H1 (cell line): ENCODE measurements at regions not wholly inside any gene's neighbourhood (a gene's known extent, or its start where the extent isn't known, plus 50 kb on each side); places are given as distances from the start of the nearest gene placed in this dataset.

Experiments used
- CTCF ChIA-PET: fragments of 300-600 bp; sonication (Branson Sonifier 250); formaldehyde crosslinking; loops from one replicate; lab custom pipeline; 2021; ENCODE audit not compliant: partially characterized antibody; lab: Charles Lee
- POLR2A ChIA-PET: fragments of 300-600 bp; sonication (Branson Sonifier 250); formaldehyde crosslinking; loops from one replicate; lab custom pipeline; 2021; ENCODE audit warnings: inconsistent platforms; ENCODE audit not compliant: partially characterized antibody; lab: Charles Lee
- DNase-seq, 2 experiments: peaks; one replicate each; pipeline versions ENCODE4 v3.0.0 to v3.0.0-alpha.2; 2010 to 2022; ENCODE audit warnings: low spot score in 2 of 2, low read depth in 1 of 2, mixed read lengths in 1 of 2
- FAIRE-seq: peaks from 2 replicates; lab custom pipeline; 2011; peaks lifted over from hg19 to GRCh38; lab: Jason Lieb, UNC
- H2AFZ ChIP-seq: 2 replicates; pipeline ENCODE4 v1.8.1; 2012; ENCODE audit warnings: low read length, inconsistent platforms
- H2AK5ac ChIP-seq: 2 replicates; pipeline ENCODE4 v1.6.1; 2013; ENCODE audit warnings: low read depth, low read length
- H2BK120ac ChIP-seq: replicated peaks from 2 replicates; pipeline ENCODE3; 2013; ENCODE audit warnings: low read depth, low read length, inconsistent platforms
- H2BK12ac ChIP-seq: 2 replicates; pipeline ENCODE4 v1.6.1; 2013; ENCODE audit warnings: low read depth, low read length
- H2BK15ac ChIP-seq: 2 replicates; pipeline ENCODE4 v1.6.1; 2013; ENCODE audit warnings: low read length
- H2BK20ac ChIP-seq: 2 replicates; pipeline ENCODE4 v1.6.1; 2013; ENCODE audit warnings: low read length
- H2BK5ac ChIP-seq: 2 replicates; pipeline ENCODE4 v1.6.1; 2013; ENCODE audit warnings: low read depth, low read length
- H3K14ac ChIP-seq: 2 replicates; pipeline ENCODE4 v1.6.1; 2013; ENCODE audit warnings: inconsistent platforms; ENCODE audit not compliant: insufficient read length
- H3K18ac ChIP-seq: 2 replicates; pipeline ENCODE4 v1.6.1; 2013; ENCODE audit warnings: low read length; ENCODE audit errors: extremely low read depth
- H3K23ac ChIP-seq: 2 replicates; pipeline ENCODE4 v1.6.1; 2013; ENCODE audit warnings: inconsistent platforms; ENCODE audit not compliant: insufficient read length
- H3K23me2 ChIP-seq: 2 replicates; pipeline ENCODE4 v1.6.1; 2013; ENCODE audit warnings: low read depth, low read length
- H3K27ac ChIP-seq: 2 replicates; pipeline ENCODE4 v1.6.1; 2011; ENCODE audit warnings: low read depth, low read length, inconsistent platforms
- H3K27me3 ChIP-seq, 4 experiments: replicated peaks in 1 of 4; 1 replicate in 1 of 4; 2 replicates in 3 of 4; pipeline versions ENCODE4 v1.6.1 to v1.8.1; 2011 to 2013; ENCODE audit warnings: low read length in 3 of 4, mild to moderate bottlenecking in 3 of 4, inconsistent platforms in 2 of 4, mixed read lengths in 2 of 4, moderate library complexity in 1 of 4; ENCODE audit not compliant: control insufficient read depth in 3 of 4, insufficient read depth in 3 of 4; ENCODE audit errors: extremely low read depth in 1 of 4
- H3K36me3 ChIP-seq, 4 experiments: 2 replicates each; pipeline versions ENCODE4 v1.6.1 to v1.8.1; 2011 to 2013; ENCODE audit warnings: mild to moderate bottlenecking in 4 of 4, low read length in 3 of 4, moderate library complexity in 2 of 4, control low read depth in 1 of 4, inconsistent platforms in 1 of 4; ENCODE audit not compliant: insufficient read depth in 4 of 4, control insufficient read depth in 2 of 4
- H3K4ac ChIP-seq: replicated peaks from 2 replicates; pipeline ENCODE3; 2013; ENCODE audit warnings: low read length, low read depth, mixed read lengths, inconsistent platforms; ENCODE audit not compliant: insufficient read length
- H3K4me1 ChIP-seq, 4 experiments: replicated peaks in 1 of 4; 1 replicate in 1 of 4; 2 replicates in 3 of 4; pipeline versions ENCODE4 v1.6.1 to v1.8.1; 2011 to 2013; ENCODE audit warnings: low read length in 3 of 4, inconsistent platforms in 2 of 4, mixed read lengths in 1 of 4; ENCODE audit not compliant: insufficient read depth in 4 of 4, control insufficient read depth in 3 of 4
- H3K4me2 ChIP-seq, 2 experiments: 2 replicates each; pipeline versions ENCODE4 v1.6.1 to v1.8.1; 2011 to 2013; ENCODE audit warnings: low read depth in 2 of 2, low read length in 2 of 2, control low read depth in 1 of 2, inconsistent platforms in 1 of 2, mild to moderate bottlenecking in 1 of 2; ENCODE audit not compliant: insufficient read depth in 1 of 2
- H3K4me3 ChIP-seq, 4 experiments: fragments of 200-600, 300-600 bp in 1 of 4; sonication (generic), shearing (Covaris generic), sonication (Bioruptor Twin) in 1 of 4; 2 replicates each; pipeline versions ENCODE4 v1.5.1 to v1.8.1; 2011 to 2016; ENCODE audit warnings: low read length in 4 of 4, low read depth in 3 of 4, control low read depth in 2 of 4, inconsistent platforms in 2 of 4, mild to moderate bottlenecking in 2 of 4, mixed read lengths in 1 of 4, moderate library complexity in 1 of 4; ENCODE audit not compliant: insufficient read depth in 2 of 4; ENCODE audit errors: extremely low read depth in 1 of 4
- H3K56ac ChIP-seq: replicated peaks from 2 replicates; pipeline ENCODE3; 2013; ENCODE audit warnings: low read depth, mild to moderate bottlenecking, mixed read lengths, low read length, inconsistent platforms; ENCODE audit not compliant: insufficient read length
- H3K79me1 ChIP-seq: 2 replicates; pipeline ENCODE4 v1.6.1; 2013; ENCODE audit warnings: low read depth, low read length, control low read depth
- H3K79me2 ChIP-seq, 2 experiments: 2 replicates each; pipeline versions ENCODE4 v1.6.1 to v1.8.1; 2012 to 2013; ENCODE audit warnings: low read length in 2 of 2, mild to moderate bottlenecking in 2 of 2, inconsistent platforms in 1 of 2; ENCODE audit not compliant: insufficient read depth in 2 of 2, control insufficient read depth in 1 of 2
- H3K9ac ChIP-seq, 4 experiments: replicated peaks in 1 of 4; 1 replicate in 1 of 4; 2 replicates in 3 of 4; pipeline versions ENCODE4 v1.6.1 to v1.8.1; 2011 to 2013; ENCODE audit warnings: low read depth in 3 of 4, low read length in 3 of 4, control low read depth in 2 of 4, mild to moderate bottlenecking in 2 of 4, moderate library complexity in 2 of 4, inconsistent platforms in 1 of 4; ENCODE audit errors: extremely low read depth in 1 of 4
- H3K9me3 ChIP-seq, 2 experiments: 2 replicates each; pipeline versions ENCODE4 v1.6.1 to v1.8.1; 2012 to 2013; ENCODE audit warnings: mild to moderate bottlenecking in 2 of 2, moderate library complexity in 2 of 2, control low read depth in 1 of 2, inconsistent platforms in 1 of 2, low read depth in 1 of 2, low read length in 1 of 2, mixed read lengths in 1 of 2; ENCODE audit not compliant: insufficient read depth in 2 of 2
- H4K20me1 ChIP-seq, 2 experiments: replicated peaks in 1 of 2; 2 replicates each; pipeline versions ENCODE3 to v1.8.1; 2011 to 2013; ENCODE audit warnings: inconsistent platforms in 2 of 2, low read length in 2 of 2, mild to moderate bottlenecking in 1 of 2; ENCODE audit not compliant: insufficient read depth in 2 of 2, control insufficient read depth in 1 of 2
- H4K5ac ChIP-seq: 2 replicates; pipeline ENCODE4 v1.6.1; 2013; ENCODE audit warnings: low read length, low read depth, mixed read lengths, inconsistent platforms; ENCODE audit not compliant: insufficient read length
- H4K8ac ChIP-seq: 2 replicates; pipeline ENCODE4 v1.8.0; 2013; ENCODE audit warnings: mild to moderate bottlenecking, moderate library complexity, low read length, inconsistent platforms; ENCODE audit not compliant: insufficient read depth; ENCODE audit errors: extremely low read depth
- H4K91ac ChIP-seq: replicated peaks from 2 replicates; pipeline ENCODE3; 2013; ENCODE audit warnings: low read length, mixed read lengths, inconsistent platforms; ENCODE audit not compliant: insufficient read length
- CBX5 ChIP-seq: fragments of 300-800, 300-1000 bp; sonication (generic); IDR thresholded peaks from 2 replicates; pipeline ENCODE4 v1.7.1; 2016; ENCODE audit warnings: antibody characterized with exemption, low read length, low read depth
- CEBPB ChIP-seq: IDR thresholded peaks from 2 replicates; pipeline ENCODE4 v1.6.1; 2012; ENCODE audit warnings: low read depth, low read length
- EP300 ChIP-seq, 2 experiments: IDR thresholded peaks; 1 replicate in 1 of 2; 2 replicates in 1 of 2; pipeline ENCODE4 v1.6.1; 2011 to 2012; ENCODE audit warnings: low read depth in 2 of 2, low read length in 2 of 2, mild to moderate bottlenecking in 2 of 2, borderline replicate concordance in 1 of 2, inconsistent platforms in 1 of 2, moderate library complexity in 1 of 2
- EZH2 ChIP-seq: fragments of 200-600 bp; sonication (generic); IDR thresholded peaks from 2 replicates; pipeline ENCODE4 v1.7.1; 2012; ENCODE audit warnings: low read depth, mild to moderate bottlenecking, moderate library complexity, low read length, inconsistent platforms; ENCODE audit not compliant: severe bottlenecking
- HDAC2 ChIP-seq, 2 experiments: fragments of 300-600 bp in 1 of 2; sonication (generic) in 1 of 2; IDR thresholded peaks; 2 replicates each; pipeline ENCODE4 v1.6.1; 2011 to 2012; ENCODE audit warnings: low read depth in 2 of 2, low read length in 2 of 2, mild to moderate bottlenecking in 2 of 2, moderate library complexity in 2 of 2, borderline replicate concordance in 1 of 2, inconsistent platforms in 1 of 2
- NANOG ChIP-seq: IDR thresholded peaks from 2 replicates; pipeline ENCODE4 v1.6.1; 2011; ENCODE audit warnings: low read length, low read depth, mild to moderate bottlenecking, inconsistent platforms; ENCODE audit not compliant: insufficient read depth, poor library complexity, severe bottlenecking
- SAP30 ChIP-seq: fragments of 300-600 bp; sonication (generic); IDR thresholded peaks from 2 replicates; pipeline ENCODE4 v1.7.1; 2012; ENCODE audit warnings: low read length, moderate library complexity, mild to moderate bottlenecking, inconsistent platforms; ENCODE audit not compliant: insufficient read depth, insufficient replicate concordance
- SP4 ChIP-seq: IDR thresholded peaks from 2 replicates; pipeline ENCODE4 v1.6.1; 2012; ENCODE audit warnings: low read length, inconsistent platforms
- TAF7 ChIP-seq: optimal IDR thresholded peaks from 2 replicates; pipeline ENCODE3; 2011; ENCODE audit warnings: low read depth, mild to moderate bottlenecking, inconsistent platforms, low read length, moderate library complexity, borderline replicate concordance
- TBP ChIP-seq: IDR thresholded peaks from 2 replicates; pipeline ENCODE4 v1.6.1; 2011; ENCODE audit warnings: low read depth, low read length, improper control_type of control experiment

- Histone ChIP-seq H3K4me2 (no peak overlapping the region), H3K4me1 (no peaks in the 10 kb centered on the region), H3K27me3 (no peaks in the 10 kb centered on the region), H3K36me3 (no peaks in the 10 kb centered on the region), H3K23ac (no peak overlapping the region), H4K8ac (no peak overlapping the region), H3K9me3 (no peaks in the 10 kb centered on the region), H3K9ac (no peak overlapping the region), H3K4me3 (no peak overlapping the region), H2BK20ac (no peak overlapping the region), H3K18ac (no peak overlapping the region), H4K91ac (no peak overlapping the region), H3K27ac (no peak overlapping the region), H3K56ac (no peak overlapping the region), H3K14ac (no peak overlapping the region), H2BK5ac (no peak overlapping the region), H3K23me2 (no peaks in the 10 kb centered on the region), H2BK120ac (no peak overlapping the region), H2BK12ac (no peak overlapping the region), H2AK5ac (no peak overlapping the region), H4K5ac (no peak overlapping the region), H4K20me1 (no peaks in the 10 kb centered on the region), H3K79me2 (no peaks in the 10 kb centered on the region), H3K4ac (no peak overlapping the region), H3K79me1 (no peaks in the 10 kb centered on the region), H2AFZ (no peak overlapping the region), H2BK15ac (no peak overlapping the region)
- ChIA-PET CTCF (no interaction called here), POLR2A (no interaction called here)
- no peak for TF ChIP-seq TBP
- TF ChIP-seq SP4 = no peak
- TF ChIP-seq EP300 (IDR thresholded peaks at IDR 0.05; ENCODE audit: borderline replicate concordance in 1 of 2, low read depth in 2 of 2, low read length in 2 of 2) = no peak
- TF ChIP-seq CBX5 = no peak
- no peak for TF ChIP-seq CEBPB
- TF ChIP-seq SAP30 = no peak
- no peak for TF ChIP-seq NANOG
- no peak for TF ChIP-seq TAF7
- TF ChIP-seq HDAC2 (IDR thresholded peaks at IDR 0.05; ENCODE audit: borderline replicate concordance in 1 of 2, low read depth in 2 of 2, low read length in 2 of 2) = no peak
- TF ChIP-seq EZH2 = no peak
- DNase-seq = no peak
- no peak for FAIRE-seq
Observed at GRCh38 chr4:46484881-46485280, 95.0 kb upstream of the GABRA2 start.
